HG03175 (cell line): ENCODE measurements at regions not wholly inside any gene's neighbourhood (a gene's known extent, or its start where the extent isn't known, plus 50 kb on each side); places are given as distances from the start of the nearest gene placed in this dataset.
"Not testable (repeated sequence)": the region's sequence is repeated elsewhere in the genome, so short reads cannot be mapped to it uniquely, and the experiment has no call there.

Experiments
- ATAC-seq: cut with Tn5 transposase; IDR thresholded peaks from one replicate; pipeline ENCODE4 v1.9.1; 2021; ENCODE audit warnings: mild to moderate bottlenecking, moderate library complexity; ENCODE audit not compliant: unreplicated experiment

- ATAC-seq: no peak
Observed at GRCh38 chr15:77864211-77865105, 213.1 kb downstream of the TBC1D2B start.

- no peak for ATAC-seq
Observed at GRCh38 chr15:77863491-77864105, 213.9 kb downstream of the TBC1D2B start.

- no peak for ATAC-seq
Observed at GRCh38 chr15:77862651-77863104, 214.8 kb downstream of the TBC1D2B start.

- not testable (repeated sequence) for ATAC-seq
Observed at GRCh38 chr15:77861997-77862635, 215.4 kb downstream of the TBC1D2B start.

GRCh38 chr15:77860071-77860691, 217.3 kb downstream of the TBC1D2B start:
- ATAC-seq: no peak

- ATAC-seq: no peak
Observed at GRCh38 chr15:77859491-77860060, 217.9 kb downstream of the TBC1D2B start.

- ATAC-seq: no peak
Observed at GRCh38 chr15:77858792-77859490, 218.6 kb downstream of the TBC1D2B start.

- ATAC-seq: no peak
Observed at GRCh38 chr15:77857419-77857818, 220.1 kb downstream of the TBC1D2B start.

- ATAC-seq: no peak
Observed at GRCh38 chr15:77856705-77857346, 220.7 kb downstream of the TBC1D2B start.

GRCh38 chr15:77855871-77856270, 221.6 kb downstream of the TBC1D2B start:
- ATAC-seq: no peak

GRCh38 chr15:77854980-77855379, 222.3 kb upstream of the LINGO1 start:
- ATAC-seq: no peak

- ATAC-seq: no peak
Observed at GRCh38 chr15:77853910-77854309, 221.2 kb upstream of the LINGO1 start.

GRCh38 chr15:77853008-77853328, 220.3 kb upstream of the LINGO1 start:
- ATAC-seq: no peak

- ATAC-seq: no peak
Observed at GRCh38 chr15:77852241-77853007, 219.7 kb upstream of the LINGO1 start.

- ATAC-seq: no peak
Observed at GRCh38 chr15:77851691-77852090, 219.0 kb upstream of the LINGO1 start.

GRCh38 chr15:77851086-77851485, 218.4 kb upstream of the LINGO1 start:
- ATAC-seq: no peak

GRCh38 chr15:77846986-77847385, 214.3 kb upstream of the LINGO1 start:
- ATAC-seq: no peak

- ATAC-seq: no peak
Observed at GRCh38 chr15:77846360-77846759, 213.6 kb upstream of the LINGO1 start.

GRCh38 chr15:77844798-77845446, 212.2 kb upstream of the LINGO1 start:
- ATAC-seq: no peak
